Breast epithelium (tissue), 3 donors: ENCODE measurements at regions not wholly inside any gene's neighbourhood (a gene's known extent, or its start where the extent isn't known, plus 50 kb on each side); places are given as distances from the start of the nearest gene placed in this dataset.

ENCODE experiments used
- POLR2A ChIP-seq: fragments of 450-650 bp; IDR thresholded peaks from one replicate; pipeline ENCODE4 v1.6.1; 2016; ENCODE audit warnings: antibody characterized with exemption, mild to moderate bottlenecking, moderate library complexity
- POLR2AphosphoS5 ChIP-seq, 3 donors: sonication (generic); formaldehyde crosslinking; IDR thresholded peaks; one replicate each; pipeline ENCODE4 v1.6.1; 2017; ENCODE audit warnings: antibody characterized with exemption in 3 of 3
- TF ChIP-seq, protein P1 (sequence below), 3 donors: fragments of 450-650 bp; IDR thresholded peaks; one replicate each; pipeline ENCODE4 v1.5.1; 2016 to 2017; ENCODE audit warnings: antibody characterized with exemption in 3 of 3, mild to moderate bottlenecking in 3 of 3, moderate library complexity in 3 of 3

DNA sequence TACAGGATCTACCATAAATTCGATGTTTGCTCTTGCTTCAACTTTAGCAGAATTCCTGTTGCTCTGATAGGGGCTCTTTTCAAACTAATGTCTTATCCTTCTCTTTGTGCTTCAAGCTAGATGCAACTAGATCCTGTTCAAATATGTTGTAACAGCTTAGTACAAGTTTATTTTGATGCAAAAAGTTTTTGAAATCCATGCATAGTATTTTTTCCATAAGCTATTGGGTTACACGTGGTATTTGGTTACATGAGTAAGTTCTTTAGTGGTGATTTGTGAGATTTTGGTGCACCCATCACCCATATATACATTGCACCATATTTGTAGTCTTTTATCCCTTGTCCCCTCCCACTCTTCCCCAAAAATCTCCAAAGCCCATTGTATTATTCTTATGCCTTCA lies 907.7 kb downstream of the LTN1 start:
- no peak for TF ChIP-seq POLR2A
- TF ChIP-seq, protein P1, sequence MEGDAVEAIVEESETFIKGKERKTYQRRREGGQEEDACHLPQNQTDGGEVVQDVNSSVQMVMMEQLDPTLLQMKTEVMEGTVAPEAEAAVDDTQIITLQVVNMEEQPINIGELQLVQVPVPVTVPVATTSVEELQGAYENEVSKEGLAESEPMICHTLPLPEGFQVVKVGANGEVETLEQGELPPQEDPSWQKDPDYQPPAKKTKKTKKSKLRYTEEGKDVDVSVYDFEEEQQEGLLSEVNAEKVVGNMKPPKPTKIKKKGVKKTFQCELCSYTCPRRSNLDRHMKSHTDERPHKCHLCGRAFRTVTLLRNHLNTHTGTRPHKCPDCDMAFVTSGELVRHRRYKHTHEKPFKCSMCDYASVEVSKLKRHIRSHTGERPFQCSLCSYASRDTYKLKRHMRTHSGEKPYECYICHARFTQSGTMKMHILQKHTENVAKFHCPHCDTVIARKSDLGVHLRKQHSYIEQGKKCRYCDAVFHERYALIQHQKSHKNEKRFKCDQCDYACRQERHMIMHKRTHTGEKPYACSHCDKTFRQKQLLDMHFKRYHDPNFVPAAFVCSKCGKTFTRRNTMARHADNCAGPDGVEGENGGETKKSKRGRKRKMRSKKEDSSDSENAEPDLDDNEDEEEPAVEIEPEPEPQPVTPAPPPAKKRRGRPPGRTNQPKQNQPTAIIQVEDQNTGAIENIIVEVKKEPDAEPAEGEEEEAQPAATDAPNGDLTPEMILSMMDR (IDR thresholded peaks at IDR 0.05): no peak
- no peak for TF ChIP-seq POLR2AphosphoS5 (IDR thresholded peaks at IDR 0.05)
